ENCODE measurements at regions not wholly inside any gene's neighbourhood (a gene's known extent, or its start where the extent isn't known, plus 50 kb on each side); places are given as distances from the start of the nearest gene placed in this dataset.

- TF ChIP-seq POLR2A (IDR thresholded peaks at IDR 0.05; ENCODE audit: low read depth) (no peak), CTCF (IDR thresholded peaks at IDR 0.05) (no peak), POLR2AphosphoS5 (IDR thresholded peaks at IDR 0.05) (no peak), EP300 (IDR thresholded peaks at IDR 0.05) (no peak)
Observed at GRCh38 chr14:92254786-92255185, 68.2 kb upstream of the SLC24A4 start.

Measured in esophagus muscularis mucosa (tissue), 4 donors.